HUDEP-2 (cell line): ENCODE measurements at regions not wholly inside any gene's neighbourhood (a gene's known extent, or its start where the extent isn't known, plus 50 kb on each side); places are given as distances from the start of the nearest gene placed in this dataset.
A peak's percentile ranks its signal among the peaks of the same experiment; 100 is the strongest.

ENCODE experiments used
- DNase-seq, 76 experiments: peaks; one replicate each; lab custom pipeline; 2025; ENCODE audit not compliant: unreplicated experiment in 76 of 76; lab: John Stamatoyannopoulos, UW

DNA sequence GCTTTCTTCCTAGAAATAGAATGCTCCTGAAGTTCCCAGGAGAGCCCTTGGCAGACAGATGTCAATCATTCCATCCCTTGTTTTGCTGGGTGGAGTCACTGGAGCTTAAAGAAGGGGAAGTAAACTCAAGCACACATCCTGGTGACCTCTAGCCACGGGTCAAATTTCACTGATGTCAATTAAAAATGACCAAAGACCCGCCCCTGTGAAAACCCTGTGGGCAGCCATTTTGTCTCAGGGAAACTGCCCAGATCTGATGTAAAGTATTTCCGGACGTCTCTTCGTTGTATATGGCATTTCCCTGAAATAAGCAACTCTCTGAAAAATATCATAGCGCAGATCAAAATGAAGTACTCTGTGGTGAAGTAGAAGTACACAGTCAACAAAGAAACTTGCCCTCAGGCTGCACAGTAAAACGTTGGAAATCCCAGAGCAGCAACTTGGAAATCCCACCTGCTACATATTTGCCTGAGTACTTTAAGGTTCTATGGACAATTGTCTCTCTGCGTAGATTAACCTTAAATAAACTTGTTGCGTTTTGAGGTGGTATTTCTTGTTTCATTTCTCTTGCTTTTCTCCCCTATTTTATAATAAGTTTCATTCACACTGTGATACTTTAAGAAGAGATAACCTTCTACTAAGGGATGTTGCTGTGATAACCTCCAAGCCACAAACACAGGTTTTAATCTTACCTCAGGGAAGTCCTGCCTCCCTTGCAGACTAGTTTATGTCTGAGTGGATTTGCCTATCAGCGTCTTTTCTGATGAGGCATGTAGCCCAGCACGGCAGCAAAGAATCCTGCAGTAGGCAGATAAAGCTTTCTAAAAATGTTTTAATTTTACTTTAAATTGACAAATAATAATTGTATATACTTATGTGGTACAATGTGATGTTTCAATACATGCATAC lies 60.9 kb upstream of the PIP5K1B start:
- peak in 1 of 76 experiments; percentile 4 for DNase-seq

DNA sequence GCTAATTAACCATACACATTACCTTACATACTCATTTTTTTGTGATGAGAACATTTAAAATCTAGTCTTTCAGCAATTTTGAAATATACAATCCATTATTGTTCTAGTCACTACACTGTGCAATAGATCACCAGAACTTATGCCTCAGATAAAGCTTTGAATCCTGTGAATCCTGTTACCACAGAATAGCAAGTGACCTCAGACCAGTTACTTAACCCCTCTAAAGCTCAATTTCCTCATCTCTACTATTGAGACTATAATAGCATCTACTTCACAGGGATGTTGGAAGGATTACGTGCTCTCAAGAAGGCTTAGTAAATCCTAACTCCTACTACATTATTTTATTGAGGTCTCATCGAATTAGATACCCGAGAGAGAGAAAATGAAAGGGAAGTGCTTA lies 60.2 kb upstream of the PIP5K1B start:
- no peak for DNase-seq

DNA sequence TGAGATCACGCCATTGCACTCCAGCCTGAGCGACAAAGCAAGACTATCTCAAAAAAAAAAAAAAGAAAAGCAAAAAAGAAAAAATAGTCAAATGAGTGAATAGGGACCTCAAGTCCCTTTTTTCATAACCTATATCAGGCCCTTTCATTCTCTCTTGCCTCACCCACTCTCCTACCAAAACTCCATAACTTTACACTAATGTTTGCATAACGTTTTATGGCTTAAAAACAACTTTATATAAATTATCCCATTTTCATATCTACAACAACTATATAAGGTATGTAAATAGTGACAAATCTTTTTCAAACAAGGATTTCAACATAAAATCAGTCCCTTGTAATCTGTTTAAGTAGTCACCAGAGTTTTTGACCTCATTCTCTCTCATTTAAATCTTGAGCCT lies 56.9 kb upstream of the PIP5K1B start:
- no peak for DNase-seq

DNA sequence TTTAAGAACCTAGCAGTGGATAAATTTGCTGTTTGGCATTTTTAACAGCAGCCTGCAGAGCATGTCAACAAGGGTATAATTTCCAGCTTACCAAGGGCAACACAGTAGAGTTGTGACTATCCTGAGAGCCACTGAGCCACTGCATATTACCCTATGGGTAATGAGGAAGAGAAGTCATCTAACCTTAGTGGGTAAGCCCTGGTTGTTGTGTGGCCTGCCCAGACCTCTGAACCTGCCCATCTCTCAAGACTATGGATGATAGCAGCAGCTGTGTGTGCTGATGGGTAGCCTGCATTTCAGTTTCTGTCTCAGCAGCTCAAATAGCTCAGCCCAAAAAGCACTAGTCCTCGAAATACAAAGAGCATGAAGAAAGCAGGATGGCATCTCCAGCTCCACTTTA lies 56.1 kb upstream of the PIP5K1B start:
- no peak for DNase-seq

DNA sequence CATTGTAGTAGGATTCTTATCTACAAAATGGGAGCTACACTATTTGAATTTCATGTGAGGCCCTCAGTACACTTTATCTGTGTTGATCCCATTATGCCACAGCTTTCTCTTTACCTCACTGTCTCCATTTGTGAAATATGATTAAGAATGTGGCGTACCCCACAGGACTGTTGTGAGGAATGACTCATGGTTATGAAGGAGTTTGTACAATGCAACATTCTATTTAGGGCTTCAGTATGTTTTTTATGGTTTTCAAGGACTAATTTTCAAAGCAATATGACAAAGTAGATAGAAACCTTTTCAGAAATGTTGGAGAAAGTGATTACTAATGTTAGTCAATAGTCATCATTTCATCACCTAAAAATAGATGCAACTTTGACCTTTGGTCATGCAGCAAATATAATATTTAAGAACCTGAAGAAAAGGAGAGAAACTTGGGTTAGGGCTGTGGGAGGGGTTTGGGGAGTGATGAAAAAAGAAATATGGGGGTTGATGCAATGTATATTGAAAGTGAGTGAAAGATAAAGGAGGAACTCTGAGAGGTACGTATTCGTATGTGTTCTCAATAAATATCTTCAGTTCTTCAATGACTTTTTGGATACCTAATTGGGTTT lies 53.7 kb upstream of the PIP5K1B start:
- DNase-seq: no peak

DNA sequence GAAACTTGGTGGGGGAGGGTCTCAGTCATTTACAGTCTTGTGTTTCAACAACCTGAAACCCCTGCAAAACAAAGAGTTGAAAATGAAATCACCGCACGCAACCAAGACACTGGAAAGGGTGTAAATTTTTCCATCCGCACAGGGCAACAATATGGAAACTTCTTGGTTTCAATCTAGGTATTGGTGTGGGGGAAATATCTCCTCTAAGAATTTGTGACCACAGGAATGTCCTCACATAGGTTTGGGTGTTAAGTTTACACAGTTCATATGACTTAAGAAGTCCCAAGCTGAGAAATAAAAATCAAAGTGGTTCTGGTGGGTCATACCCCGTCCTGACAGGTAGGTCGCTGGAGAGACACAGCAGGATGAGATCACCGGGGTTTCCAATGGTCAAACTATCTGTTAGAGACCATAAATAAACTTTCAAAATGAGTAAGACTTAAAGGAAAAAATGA lies 51.9 kb upstream of the PIP5K1B start:
- DNase-seq: no peak

DNA sequence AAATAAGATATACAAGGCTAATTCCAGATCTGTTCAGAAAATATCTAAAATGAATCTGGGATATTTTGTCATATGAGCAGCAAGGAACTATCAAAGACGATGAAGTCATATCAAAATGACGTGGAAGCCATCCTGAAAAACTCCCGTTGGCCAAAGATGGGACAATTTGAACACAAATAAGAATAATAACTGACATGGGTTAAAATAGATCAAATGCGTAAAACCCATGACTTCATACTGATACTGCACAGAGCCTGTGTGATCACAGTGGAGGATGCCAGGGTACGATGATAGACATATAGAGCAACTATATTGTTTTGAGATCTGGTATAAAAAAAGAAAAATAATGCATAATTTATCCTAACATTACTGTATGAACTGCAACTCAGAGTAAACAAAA lies 51.0 kb upstream of the PIP5K1B start:
- no peak for DNase-seq
